ENCODE measurements at regions not wholly inside any gene's neighbourhood (a gene's known extent, or its start where the extent isn't known, plus 50 kb on each side); places are given as distances from the start of the nearest gene placed in this dataset.

GRCh38 chr6:14212632-14213031, 95.1 kb downstream of the CD83 start:
- TF ChIP-seq CTCF (IDR thresholded peaks at IDR 0.05), result no peak
- TF ChIP-seq POLR2A (IDR thresholded peaks at IDR 0.05), result no peak
- no peak for TF ChIP-seq POLR2AphosphoS5 (IDR thresholded peaks at IDR 0.05)
